T-cell (primary cell): ENCODE measurements at regions not wholly inside any gene's neighbourhood (a gene's known extent, or its start where the extent isn't known, plus 50 kb on each side); places are given as distances from the start of the nearest gene placed in this dataset.

ENCODE experiments used
- ATAC-seq, 4 experiments: fragments of 200-7000 bp in 3 of 4; fragments of 150-1000 bp in 1 of 4; cut with Tn5 transposase; replicated peaks in 1 of 4; 1 replicate in 3 of 4; 2 replicates in 1 of 4; pipeline ENCODE4 v1.10.0; 2021; ENCODE audit warnings: moderate library complexity in 3 of 4, mild to moderate bottlenecking in 2 of 4, moderate number of reproducible peaks in 1 of 4
- CTCF ChIA-PET, 2 donors: fragments of 300-600 bp; sonication (Branson Sonifier 250); formaldehyde crosslinking; loops; one replicate each; lab custom pipeline; 2022; ENCODE audit warnings: antibody characterized with exemption in 2 of 2; lab: Charles Lee
- POLR2A ChIA-PET, 2 donors: fragments of 300-600 bp; sonication (Branson Sonifier 250); formaldehyde crosslinking; loops; one replicate each; lab custom pipeline; 2022; ENCODE audit warnings: antibody characterized with exemption in 2 of 2; lab: Charles Lee
- DNase-seq, 35 experiments: peaks; one replicate each; pipeline versions ENCODE4 v3.0.0 to v3.0.0-alpha.2; 2013 to 2023
- H3K27ac ChIP-seq: one replicate; pipeline ENCODE4 v1.5.1; 2013; ENCODE audit warnings: low read length
- H3K27me3 ChIP-seq, 2 experiments: replicated peaks in 1 of 2; 1 replicate in 1 of 2; 2 replicates in 1 of 2; pipeline versions ENCODE4 v1.6.1 to v1.7.0; 2013; ENCODE audit warnings: low read length in 1 of 2, mixed read lengths in 1 of 2; ENCODE audit not compliant: control insufficient read depth in 2 of 2, insufficient read depth in 2 of 2; ENCODE audit errors: extremely low read depth in 1 of 2
- H3K36me3 ChIP-seq, 2 donors: 1 replicate in 1 of 2; 2 replicates in 1 of 2; pipeline versions ENCODE4 v1.6.1 to v1.7.0; 2013; ENCODE audit warnings: low read length in 1 of 2; ENCODE audit not compliant: control insufficient read depth in 2 of 2, insufficient read depth in 1 of 2; ENCODE audit errors: extremely low read depth in 1 of 2
- H3K4me1 ChIP-seq, 2 experiments: 1 replicate in 1 of 2; 2 replicates in 1 of 2; pipeline versions ENCODE4 v1.6.1 to v1.7.0; 2013; ENCODE audit warnings: low read length in 2 of 2, mixed read lengths in 1 of 2; ENCODE audit not compliant: insufficient read depth in 2 of 2, control insufficient read depth in 1 of 2; ENCODE audit errors: extremely low read depth in 1 of 2
- H3K4me3 ChIP-seq, 2 donors: 1 replicate in 1 of 2; 2 replicates in 1 of 2; pipeline versions ENCODE4 v1.5.1 to v1.7.0; 2013; ENCODE audit warnings: mild to moderate bottlenecking in 2 of 2, low read length in 1 of 2, moderate library complexity in 1 of 2; ENCODE audit not compliant: control insufficient read depth in 1 of 2; ENCODE audit errors: extremely low read depth in 1 of 2
- H3K9me3 ChIP-seq: 2 replicates; pipeline ENCODE4 v1.7.0; 2013
- H3K27ac Mint-ChIP-seq, 2 donors: one replicate each; pipeline ENCODE4 v1.8.0; 2020 to 2021; ENCODE audit warnings: mild to moderate bottlenecking in 2 of 2, mixed read lengths in 2 of 2
- H3K27me3 Mint-ChIP-seq, 2 donors: one replicate each; pipeline ENCODE4 v1.8.0; 2021 to 2022; ENCODE audit warnings: mixed read lengths in 2 of 2
- H3K36me3 Mint-ChIP-seq: one replicate; pipeline ENCODE4 v1.8.0; 2021; ENCODE audit warnings: mixed read lengths
- H3K4me1 Mint-ChIP-seq, 3 donors: one replicate each; pipeline ENCODE4 v1.8.0; 2020 to 2022; ENCODE audit warnings: mixed read lengths in 3 of 3, mild to moderate bottlenecking in 1 of 3
- H3K4me3 Mint-ChIP-seq, 3 donors: one replicate each; pipeline ENCODE4 v1.8.0; 2020 to 2022; ENCODE audit warnings: mild to moderate bottlenecking in 3 of 3, mixed read lengths in 3 of 3, moderate library complexity in 3 of 3
- H3K9me3 Mint-ChIP-seq, 3 donors: one replicate each; pipeline ENCODE4 v1.8.0; 2020 to 2022; ENCODE audit warnings: mixed read lengths in 3 of 3
- WGBS: methylation state at CpG from one replicate; pipeline ENCODE4 v1.1.5; 2013; ENCODE audit warnings: missing lambda C conversion rate; ENCODE audit not compliant: insufficient coverage; 5-methylcytosine and 5-hydroxymethylcytosine counted together

GRCh38 chr20:12596863-12597262 is 411.9 kb upstream of the SPTLC3 start:
- Histone ChIP-seq H3K4me1 (no peaks in the 10 kb centered on the region), H3K9me3 (no peaks in the 10 kb centered on the region), H3K27ac (no peak overlapping the region), H3K27me3 (no peaks in the 10 kb centered on the region), H3K36me3 (no peaks in the 10 kb centered on the region), H3K4me3 (no peak overlapping the region)
- H3K36me3 Mint-ChIP-seq = no peaks in the 10 kb centered on the region
- ATAC-seq (no peak), DNase-seq (no peak)
- CTCF ChIA-PET = no interaction called here
- POLR2A ChIA-PET = no interaction called here
- no CpG with 5 or more reads among the region's 2 CpGs for WGBS
- no peak overlapping the region for H3K4me3 Mint-ChIP-seq
- no peak overlapping the region for H3K27ac Mint-ChIP-seq
- no peaks in the 10 kb centered on the region for H3K4me1 Mint-ChIP-seq
- H3K27me3 Mint-ChIP-seq = no peaks in the 10 kb centered on the region
- H3K9me3 Mint-ChIP-seq = peaks cover 7 to 16% (median 8%) of the 10 kb centered on the region in 3 donors

DNA sequence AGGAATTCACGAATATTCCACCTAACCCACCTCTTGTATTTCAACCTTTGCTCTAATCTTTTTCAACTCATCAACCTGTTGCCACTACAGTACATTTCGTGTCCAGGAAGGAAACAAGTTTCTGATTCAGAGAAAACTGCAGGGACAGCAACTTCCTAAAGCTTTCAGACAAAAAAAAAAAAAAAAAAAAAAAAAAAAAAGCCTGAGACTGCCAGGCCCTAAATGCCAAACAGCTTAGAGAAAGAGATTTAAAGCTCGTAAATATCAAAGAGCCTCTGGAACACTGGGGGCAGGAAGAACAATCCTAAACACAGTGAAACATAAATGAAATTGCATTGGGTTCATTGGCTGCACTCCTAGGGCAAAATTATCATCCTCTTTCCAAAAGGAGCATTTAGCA is 411.2 kb upstream of the SPTLC3 start:
- H3K27me3 ChIP-seq = no peaks in the 10 kb centered on the region
- Mint-ChIP-seq H3K4me3 (no peak overlapping the region), H3K9me3 (peaks cover 10 to 16% (median 12%) of the 10 kb centered on the region in 3 donors), H3K27me3 (no peaks in the 10 kb centered on the region), H3K36me3 (no peaks in the 10 kb centered on the region), H3K27ac (no peak overlapping the region), H3K4me1 (no peaks in the 10 kb centered on the region)
- no peaks in the 10 kb centered on the region for H3K9me3 ChIP-seq
- POLR2A ChIA-PET = interaction anchor here in 1 of 2 donors (0.6 kb wide), 1 partner anchor 29 kb away, joined by 5 read pairs; no protein-coding TSS in a partner anchor
- ATAC-seq = no peak
- no peaks in the 10 kb centered on the region for H3K4me1 ChIP-seq
- no peaks in the 10 kb centered on the region for H3K36me3 ChIP-seq
- H3K4me3 ChIP-seq = no peak overlapping the region
- no peak overlapping the region for H3K27ac ChIP-seq
- CTCF ChIA-PET = no interaction called here
- DNase-seq = no peak
- no CpG with 5 or more reads among the region's 3 CpGs for WGBS

GRCh38 chr20:12598894-12599293 is 409.9 kb upstream of the SPTLC3 start:
- H3K4me1 ChIP-seq = no peaks in the 10 kb centered on the region
- CTCF ChIA-PET = no interaction called here
- H3K9me3 ChIP-seq = no peaks in the 10 kb centered on the region
- Mint-ChIP-seq H3K36me3 (no peaks in the 10 kb centered on the region), H3K9me3 (peaks cover 10 to 14% (median 13%) of the 10 kb centered on the region in 3 donors), H3K27me3 (no peaks in the 10 kb centered on the region), H3K4me1 (no peaks in the 10 kb centered on the region), H3K4me3 (no peak overlapping the region), H3K27ac (no peak overlapping the region)
- H3K36me3 ChIP-seq = no peaks in the 10 kb centered on the region
- no peak overlapping the region for H3K4me3 ChIP-seq
- POLR2A ChIA-PET = no interaction called here
- no peak for ATAC-seq
- H3K27ac ChIP-seq = no peak overlapping the region
- no peak for DNase-seq
- 83% methylated on average over 1 of the region's 3 CpGs for WGBS
- H3K27me3 ChIP-seq = no peaks in the 10 kb centered on the region

GRCh38 chr20:12599494-12599893 is 409.3 kb upstream of the SPTLC3 start:
- no peak for DNase-seq
- Mint-ChIP-seq H3K36me3 (no peaks in the 10 kb centered on the region), H3K27ac (no peak overlapping the region), H3K27me3 (no peaks in the 10 kb centered on the region), H3K4me3 (no peak overlapping the region), H3K9me3 (peaks cover 10 to 14% (median 13%) of the 10 kb centered on the region in 3 donors), H3K4me1 (no peaks in the 10 kb centered on the region)
- POLR2A ChIA-PET = no interaction called here
- CTCF ChIA-PET = no interaction called here
- ATAC-seq = no peak
- no peaks in the 10 kb centered on the region for H3K9me3 ChIP-seq
- H3K4me3 ChIP-seq = no peak overlapping the region
- H3K27ac ChIP-seq = no peak overlapping the region
- H3K36me3 ChIP-seq = no peaks in the 10 kb centered on the region
- H3K27me3 ChIP-seq = no peaks in the 10 kb centered on the region
- H3K4me1 ChIP-seq = no peaks in the 10 kb centered on the region

GRCh38 chr20:12605751-12606150 is 403.0 kb upstream of the SPTLC3 start:
- Histone ChIP-seq H3K36me3 (no peaks in the 10 kb centered on the region), H3K4me1 (no peaks in the 10 kb centered on the region), H3K27me3 (no peaks in the 10 kb centered on the region), H3K27ac (no peak overlapping the region), H3K4me3 (no peak overlapping the region), H3K9me3 (no peaks in the 10 kb centered on the region)
- CTCF ChIA-PET = no interaction called here
- no peaks in the 10 kb centered on the region for H3K36me3 Mint-ChIP-seq
- H3K4me3 Mint-ChIP-seq = no peak overlapping the region
- H3K27ac Mint-ChIP-seq = no peak overlapping the region
- ATAC-seq (no peak), DNase-seq (no peak)
- no peaks in the 10 kb centered on the region for H3K27me3 Mint-ChIP-seq
- POLR2A ChIA-PET = no interaction called here
- H3K9me3 Mint-ChIP-seq = peaks cover 3 to 10% (median 5%) of the 10 kb centered on the region in 3 donors
- 60% methylated on average over 1 of the region's 2 CpGs for WGBS
- no peaks in the 10 kb centered on the region for H3K4me1 Mint-ChIP-seq

DNA sequence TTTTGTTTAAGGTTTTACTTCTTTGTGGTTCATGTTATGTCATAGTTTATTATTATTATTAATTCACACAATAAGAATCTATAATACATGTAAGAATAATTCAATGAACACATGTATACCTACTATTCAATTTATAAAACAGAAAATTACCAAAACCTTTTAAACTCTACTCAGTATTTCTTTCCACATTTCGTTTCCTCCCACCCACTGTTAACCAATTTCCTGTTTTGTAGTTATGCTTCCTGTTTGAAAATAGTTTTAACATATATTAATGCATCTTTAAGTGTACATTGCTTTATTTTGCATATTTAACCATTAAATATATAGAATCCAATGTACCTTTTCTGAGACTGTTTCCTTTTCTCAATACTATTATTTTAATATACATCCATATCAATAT is 397.9 kb upstream of the SPTLC3 start:
- Histone ChIP-seq H3K9me3 (no peaks in the 10 kb centered on the region), H3K4me1 (no peaks in the 10 kb centered on the region), H3K4me3 (no peak overlapping the region), H3K27me3 (no peaks in the 10 kb centered on the region), H3K36me3 (no peaks in the 10 kb centered on the region), H3K27ac (no peak overlapping the region)
- no peak for DNase-seq
- ChIA-PET CTCF (no interaction called here), POLR2A (no interaction called here)
- H3K9me3 Mint-ChIP-seq = peaks cover 6 to 12% (median 6%) of the 10 kb centered on the region in 3 donors
- no peak overlapping the region for H3K4me3 Mint-ChIP-seq
- no peaks in the 10 kb centered on the region for H3K36me3 Mint-ChIP-seq
- no peaks in the 10 kb centered on the region for H3K4me1 Mint-ChIP-seq
- no peak for ATAC-seq
- no peaks in the 10 kb centered on the region for H3K27me3 Mint-ChIP-seq
- WGBS = no CpG with 5 or more reads among the region's 1 CpG
- H3K27ac Mint-ChIP-seq = no peak overlapping the region

DNA sequence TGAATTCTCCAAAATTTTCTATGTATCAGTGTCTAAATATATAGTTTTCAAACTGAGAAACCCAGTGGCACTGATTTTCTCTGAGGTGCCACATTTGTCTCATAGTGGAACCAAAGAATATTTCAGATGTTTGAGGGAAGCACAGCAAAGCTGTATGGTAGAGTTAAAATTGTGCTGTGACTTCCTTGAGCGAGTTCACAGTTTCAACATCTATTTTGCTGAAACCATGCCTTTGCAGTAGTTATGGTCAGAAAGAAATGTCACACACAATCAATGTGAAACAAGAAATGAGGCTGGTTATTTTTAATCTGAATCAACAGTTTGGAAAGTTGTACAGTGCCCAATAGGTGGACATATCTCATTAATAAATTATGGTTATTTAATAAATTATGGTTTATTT is 394.0 kb upstream of the SPTLC3 start:
- no peaks in the 10 kb centered on the region for H3K36me3 Mint-ChIP-seq
- CTCF ChIA-PET = no interaction called here
- Histone ChIP-seq H3K27ac (no peak overlapping the region), H3K4me3 (no peak overlapping the region), H3K4me1 (no peaks in the 10 kb centered on the region), H3K9me3 (no peaks in the 10 kb centered on the region), H3K27me3 (no peaks in the 10 kb centered on the region), H3K36me3 (no peaks in the 10 kb centered on the region)
- no peak overlapping the region for H3K4me3 Mint-ChIP-seq
- no peak for ATAC-seq
- no peak for DNase-seq
- H3K27ac Mint-ChIP-seq = no peak overlapping the region
- H3K4me1 Mint-ChIP-seq = no peaks in the 10 kb centered on the region
- no CpG with 5 or more reads among the region's 1 CpG for WGBS
- no peaks in the 10 kb centered on the region for H3K27me3 Mint-ChIP-seq
- H3K9me3 Mint-ChIP-seq = peaks cover 12 to 21% (median 15%) of the 10 kb centered on the region in 3 donors
- POLR2A ChIA-PET = no interaction called here
